ENCODE measurements at regions not wholly inside any gene's neighbourhood (a gene's known extent, or its start where the extent isn't known, plus 50 kb on each side); places are given as distances from the start of the nearest gene placed in this dataset.
A peak's percentile ranks its signal among the peaks of the same experiment; 100 is the strongest.

- Mint-ChIP-seq H3K27me3 (no peaks in the 10 kb centered on the region), H3K27ac (no peak overlapping the region), H3K9me3 (ENCODE audit: low read depth) (no peaks in the 10 kb centered on the region), H3K36me3 (ENCODE audit: low read depth) (no peaks in the 10 kb centered on the region), H3K4me3 (no peak overlapping the region), H3K4me1 (no peaks in the 10 kb centered on the region)
- POLR2A ChIA-PET = no interaction called here
- ATAC-seq (no peak), DNase-seq (no peak)
- intact Hi-C loops (cut with DNase I, micrococcal nuclease) = no loop called here
- CTCF ChIA-PET = no interaction called here
These were observed 102.4 kb upstream of the EOMES start for GRCh38 chr3:27824312-27825200.

GRCh38 chr3:27826448-27826847 is 104.3 kb upstream of the EOMES start:
- CTCF ChIA-PET = no interaction called here

GRCh38 chr3:27827041-27827440 is 104.9 kb upstream of the EOMES start:
- no peak overlapping the region for H3K27ac Mint-ChIP-seq
- ChIA-PET POLR2A (interaction anchor here (0.6 kb wide), 1 partner anchor 211 kb away, joined by 3 read pairs; no protein-coding TSS in a partner anchor), CTCF (interaction anchor here (1.3 kb wide), 1 partner anchor 12 kb away, joined by 3 read pairs; no protein-coding TSS in a partner anchor)
- intact Hi-C loops (cut with DNase I, micrococcal nuclease) = no loop called here
- H3K9me3 Mint-ChIP-seq (ENCODE audit: low read depth) = peaks cover under 1% of the 10 kb centered on the region
- no peaks in the 10 kb centered on the region for H3K4me1 Mint-ChIP-seq
- H3K27me3 Mint-ChIP-seq = no peaks in the 10 kb centered on the region
- ATAC-seq = no peak
- H3K4me3 Mint-ChIP-seq = no peak overlapping the region
- no peaks in the 10 kb centered on the region for H3K36me3 Mint-ChIP-seq (ENCODE audit: low read depth)
- DNase-seq = no peak

More at GRCh38 chr3:27826448-27826847, 104.3 kb upstream of the EOMES start:
- Mint-ChIP-seq H3K27ac (no peak overlapping the region), H3K9me3 (ENCODE audit: low read depth) (no peaks in the 10 kb centered on the region), H3K36me3 (ENCODE audit: low read depth) (no peaks in the 10 kb centered on the region), H3K4me3 (no peak overlapping the region), H3K27me3 (no peaks in the 10 kb centered on the region), H3K4me1 (no peaks in the 10 kb centered on the region)
- DNase-seq (no peak), ATAC-seq (no peak)
- intact Hi-C loops (cut with DNase I, micrococcal nuclease) = no loop called here
- POLR2A ChIA-PET = no interaction called here

- CTCF ChIA-PET = interaction anchor here (0.6 kb wide), 1 partner anchor 496 kb away, joined by 4 read pairs; no protein-coding TSS in a partner anchor
- Mint-ChIP-seq H3K4me3 (no peak overlapping the region), H3K36me3 (ENCODE audit: low read depth) (no peaks in the 10 kb centered on the region), H3K27me3 (no peaks in the 10 kb centered on the region), H3K27ac (no peak overlapping the region), H3K9me3 (ENCODE audit: low read depth) (peaks cover 2% of the 10 kb centered on the region), H3K4me1 (peaks cover 14% of the 10 kb centered on the region)
- DNase-seq = no peak
- POLR2A ChIA-PET = no interaction called here
- ATAC-seq = no peak
- intact Hi-C loops (cut with DNase I, micrococcal nuclease) = no loop called here
These were observed 118.9 kb upstream of the EOMES start for GRCh38 chr3:27840807-27841594.

GRCh38 chr3:27844052-27844675 is 122.0 kb upstream of the EOMES start:
- ATAC-seq (peak; percentile 71), DNase-seq (no peak)
- Mint-ChIP-seq H3K4me1 (peaks cover 11% of the 10 kb centered on the region), H3K36me3 (ENCODE audit: low read depth) (no peaks in the 10 kb centered on the region), H3K9me3 (ENCODE audit: low read depth) (peaks cover 2% of the 10 kb centered on the region), H3K4me3 (no peak overlapping the region), H3K27me3 (no peaks in the 10 kb centered on the region), H3K27ac (no peak overlapping the region)
- intact Hi-C loops (cut with DNase I, micrococcal nuclease) = no loop called here
- ChIA-PET CTCF (interaction anchor here (0.7 kb wide), 1 partner anchor 123 kb away, joined by 3 read pairs; no protein-coding TSS in a partner anchor), POLR2A (no interaction called here)

- H3K4me3 Mint-ChIP-seq = no peak overlapping the region
- H3K36me3 Mint-ChIP-seq (ENCODE audit: low read depth) = peaks cover 2% of the 10 kb centered on the region
- ChIA-PET CTCF (interaction anchor here (0.7 kb wide), 1 partner anchor 160 kb away, joined by 4 read pairs; no protein-coding TSS in a partner anchor), POLR2A (no interaction called here)
- DNase-seq (no peak), ATAC-seq (no peak)
- no peaks in the 10 kb centered on the region for H3K27me3 Mint-ChIP-seq
- H3K27ac Mint-ChIP-seq = no peak overlapping the region
- intact Hi-C loops (cut with DNase I, micrococcal nuclease) = no loop called here
- peaks cover 5% of the 10 kb centered on the region for H3K9me3 Mint-ChIP-seq (ENCODE audit: low read depth)
- peaks cover 11% of the 10 kb centered on the region for H3K4me1 Mint-ChIP-seq
These were observed 125.6 kb upstream of the EOMES start for GRCh38 chr3:27847697-27848096.

- H3K4me1 Mint-ChIP-seq = peaks cover 5% of the 10 kb centered on the region
- no peak for ATAC-seq
- peaks cover 6% of the 10 kb centered on the region for H3K36me3 Mint-ChIP-seq (ENCODE audit: low read depth)
- DNase-seq = no peak
- ChIA-PET CTCF (no interaction called here), POLR2A (interaction anchor here (0.7 kb wide), 1 partner anchor 164 kb away, joined by 3 read pairs; no protein-coding TSS in a partner anchor)
- H3K27ac Mint-ChIP-seq = no peak overlapping the region
- no peaks in the 10 kb centered on the region for H3K27me3 Mint-ChIP-seq
- H3K9me3 Mint-ChIP-seq (ENCODE audit: low read depth) = peaks cover 10% of the 10 kb centered on the region
- H3K4me3 Mint-ChIP-seq = no peak overlapping the region
- intact Hi-C loops (cut with DNase I, micrococcal nuclease) = no loop called here
These were observed 126.7 kb upstream of the EOMES start for GRCh38 chr3:27848826-27849225.

GRCh38 chr3:27859821-27860220 is 137.7 kb upstream of the EOMES start:
- H3K36me3 Mint-ChIP-seq (ENCODE audit: low read depth) = no peaks in the 10 kb centered on the region
- DNase-seq = no peak
- ATAC-seq = no peak
- no peak overlapping the region for H3K4me3 Mint-ChIP-seq
- intact Hi-C loops (cut with DNase I, micrococcal nuclease) = no loop called here
- POLR2A ChIA-PET = no interaction called here
- H3K4me1 Mint-ChIP-seq = peaks cover 33% of the 10 kb centered on the region
- CTCF ChIA-PET = interaction anchor here (1.0 kb wide), 1 partner anchor 469 kb away, joined by 3 read pairs; no protein-coding TSS in a partner anchor
- no peak overlapping the region for H3K27ac Mint-ChIP-seq
- H3K9me3 Mint-ChIP-seq (ENCODE audit: low read depth) = no peaks in the 10 kb centered on the region
- no peaks in the 10 kb centered on the region for H3K27me3 Mint-ChIP-seq

- POLR2A ChIA-PET = no interaction called here
- intact Hi-C loops (cut with DNase I, micrococcal nuclease) = no loop called here
- CTCF ChIA-PET = interaction anchor here (0.6 to 1.4 kb wide), 3 partner anchors 10 to 152 kb away, joined by 4 to 6 read pairs (median 5); no protein-coding TSS in a partner anchor
- Mint-ChIP-seq H3K36me3 (ENCODE audit: low read depth) (no peaks in the 10 kb centered on the region), H3K9me3 (ENCODE audit: low read depth) (no peaks in the 10 kb centered on the region), H3K27me3 (no peaks in the 10 kb centered on the region), H3K4me3 (no peak overlapping the region), H3K27ac (peak overlapping the region; percentile 62), H3K4me1 (peaks cover 33% of the 10 kb centered on the region)
- DNase-seq (no peak), ATAC-seq (peak; percentile 79)
These were observed 139.2 kb upstream of the EOMES start for GRCh38 chr3:27861046-27862036.

GRCh38 chr3:27865731-27866130 is 143.6 kb upstream of the EOMES start:
- ChIA-PET CTCF (interaction anchor here (0.6 kb wide), 1 partner anchor 428 kb away, joined by 3 read pairs; no protein-coding TSS in a partner anchor), POLR2A (no interaction called here)
- intact Hi-C loops (cut with DNase I, micrococcal nuclease) = no loop called here

More at GRCh38 chr3:27865731-27866130, 143.6 kb upstream of the EOMES start:
- peaks cover 20% of the 10 kb centered on the region for H3K4me1 Mint-ChIP-seq
- H3K27ac Mint-ChIP-seq = no peak overlapping the region
- no peak for DNase-seq
- H3K27me3 Mint-ChIP-seq = no peaks in the 10 kb centered on the region
- H3K4me3 Mint-ChIP-seq = no peak overlapping the region
- peaks cover 6% of the 10 kb centered on the region for H3K36me3 Mint-ChIP-seq (ENCODE audit: low read depth)
- H3K9me3 Mint-ChIP-seq (ENCODE audit: low read depth) = peaks cover 12% of the 10 kb centered on the region
- ATAC-seq = no peak
